Activated naive CD8-positive, alpha-beta T cell treated with anti-CD3 and anti-CD28 coated beads, Interleukin-2, amount 50 U/mL, for 24 hours (primary cell): ENCODE measurements at regions not wholly inside any gene's neighbourhood (a gene's known extent, or its start where the extent isn't known, plus 50 kb on each side); places are given as distances from the start of the nearest gene placed in this dataset.
"Not testable (repeated sequence)": the region's sequence is repeated elsewhere in the genome, so short reads cannot be mapped to it uniquely, and the experiment has no call there.

ENCODE experiments used
- ATAC-seq: fragments of 150-1000 bp; cut with Tn5 transposase; one replicate; pipeline ENCODE4 v1.10.0; 2021
- DNase-seq: peaks from one replicate; pipeline ENCODE4 v3.0.0; 2021
- H3K27ac Mint-ChIP-seq: one replicate; pipeline ENCODE4 v1.8.0; 2021; ENCODE audit warnings: mild to moderate bottlenecking, mixed read lengths
- H3K27me3 Mint-ChIP-seq: one replicate; pipeline ENCODE4 v1.8.0; 2021; ENCODE audit warnings: mixed read lengths
- H3K36me3 Mint-ChIP-seq: one replicate; pipeline ENCODE4 v1.8.0; 2021; ENCODE audit warnings: low read depth, mixed read lengths
- H3K4me1 Mint-ChIP-seq: one replicate; pipeline ENCODE4 v1.8.0; 2021; ENCODE audit warnings: mixed read lengths
- H3K4me3 Mint-ChIP-seq: one replicate; pipeline ENCODE4 v1.8.0; 2021; ENCODE audit warnings: mild to moderate bottlenecking, moderate library complexity, mixed read lengths
- H3K9me3 Mint-ChIP-seq: one replicate; pipeline ENCODE4 v1.8.0; 2021; ENCODE audit warnings: mixed read lengths

GRCh38 chr2:183546560-183547350 lies 422.5 kb downstream of the NUP35 start:
- not testable (repeated sequence) for H3K27me3 Mint-ChIP-seq, H3K4me3 Mint-ChIP-seq, DNase-seq, H3K27ac Mint-ChIP-seq, H3K36me3 Mint-ChIP-seq, ATAC-seq, H3K4me1 Mint-ChIP-seq
- H3K9me3 Mint-ChIP-seq: peaks cover 47% of the 10 kb centered on the region

GRCh38 chr2:183552716-183553115 lies 428.5 kb downstream of the NUP35 start:
- Mint-ChIP-seq H3K4me3 (no peak overlapping the region), H3K27ac (no peak overlapping the region), H3K27me3 (no peaks in the 10 kb centered on the region), H3K9me3 (peaks cover 22% of the 10 kb centered on the region), H3K36me3 (no peaks in the 10 kb centered on the region), H3K4me1 (no peaks in the 10 kb centered on the region)
- DNase-seq (no peak), ATAC-seq (no peak)

- no peak for DNase-seq
- H3K4me3 Mint-ChIP-seq: no peak overlapping the region
- no peaks in the 10 kb centered on the region for H3K9me3 Mint-ChIP-seq
- no peaks in the 10 kb centered on the region for H3K27me3 Mint-ChIP-seq
- H3K36me3 Mint-ChIP-seq: no peaks in the 10 kb centered on the region
- no peak for ATAC-seq
- H3K27ac Mint-ChIP-seq: no peak overlapping the region
- H3K4me1 Mint-ChIP-seq: no peaks in the 10 kb centered on the region
Measured at GRCh38 chr2:183564726-183565125, 440.5 kb downstream of the NUP35 start.

- Mint-ChIP-seq H3K36me3 (no peaks in the 10 kb centered on the region), H3K4me1 (no peaks in the 10 kb centered on the region), H3K4me3 (no peak overlapping the region), H3K27me3 (no peaks in the 10 kb centered on the region), H3K9me3 (peaks cover 22% of the 10 kb centered on the region), H3K27ac (no peak overlapping the region)
- ATAC-seq (no peak), DNase-seq (no peak)
Measured at GRCh38 chr2:183575481-183575880, 451.2 kb downstream of the NUP35 start.

- DNase-seq (no peak), ATAC-seq (no peak)
- peaks cover 10% of the 10 kb centered on the region for H3K9me3 Mint-ChIP-seq
- H3K27ac Mint-ChIP-seq: no peak overlapping the region
- H3K36me3 Mint-ChIP-seq: no peaks in the 10 kb centered on the region
- no peaks in the 10 kb centered on the region for H3K4me1 Mint-ChIP-seq
- H3K27me3 Mint-ChIP-seq: no peaks in the 10 kb centered on the region
- no peak overlapping the region for H3K4me3 Mint-ChIP-seq
Measured at GRCh38 chr2:183579686-183580085, 455.4 kb downstream of the NUP35 start.

- H3K36me3 Mint-ChIP-seq: no peaks in the 10 kb centered on the region
- DNase-seq: no peak
- H3K27me3 Mint-ChIP-seq: no peaks in the 10 kb centered on the region
- H3K9me3 Mint-ChIP-seq: no peaks in the 10 kb centered on the region
- no peak overlapping the region for H3K27ac Mint-ChIP-seq
- H3K4me1 Mint-ChIP-seq: no peaks in the 10 kb centered on the region
- no peak overlapping the region for H3K4me3 Mint-ChIP-seq
- ATAC-seq: no peak
Measured at GRCh38 chr2:183592271-183592670, 468.0 kb downstream of the NUP35 start.

- no peaks in the 10 kb centered on the region for H3K27me3 Mint-ChIP-seq
- no peaks in the 10 kb centered on the region for H3K36me3 Mint-ChIP-seq
- H3K4me3 Mint-ChIP-seq: no peak overlapping the region
- no peak overlapping the region for H3K27ac Mint-ChIP-seq
- no peak for ATAC-seq
- DNase-seq: no peak
- H3K9me3 Mint-ChIP-seq: no peaks in the 10 kb centered on the region
- H3K4me1 Mint-ChIP-seq: no peaks in the 10 kb centered on the region
Measured at GRCh38 chr2:183594150-183594549, 469.9 kb downstream of the NUP35 start.

GRCh38 chr2:183597841-183598240 lies 473.6 kb downstream of the NUP35 start:
- Mint-ChIP-seq H3K27me3 (no peaks in the 10 kb centered on the region), H3K4me3 (no peak overlapping the region), H3K36me3 (no peaks in the 10 kb centered on the region), H3K9me3 (no peaks in the 10 kb centered on the region), H3K27ac (no peak overlapping the region), H3K4me1 (no peaks in the 10 kb centered on the region)
- no peak for ATAC-seq
- DNase-seq: no peak

- Mint-ChIP-seq H3K27me3 (no peaks in the 10 kb centered on the region), H3K4me1 (no peaks in the 10 kb centered on the region), H3K9me3 (no peaks in the 10 kb centered on the region), H3K27ac (no peak overlapping the region), H3K36me3 (no peaks in the 10 kb centered on the region), H3K4me3 (no peak overlapping the region)
- DNase-seq: no peak
- no peak for ATAC-seq
Measured at GRCh38 chr2:183604065-183604464, 479.8 kb downstream of the NUP35 start.

- ATAC-seq (no peak), DNase-seq (no peak)
- H3K9me3 Mint-ChIP-seq: no peaks in the 10 kb centered on the region
- no peaks in the 10 kb centered on the region for H3K36me3 Mint-ChIP-seq
- no peak overlapping the region for H3K4me3 Mint-ChIP-seq
- H3K27ac Mint-ChIP-seq: no peak overlapping the region
- H3K4me1 Mint-ChIP-seq: no peaks in the 10 kb centered on the region
- no peaks in the 10 kb centered on the region for H3K27me3 Mint-ChIP-seq
Measured at GRCh38 chr2:183605440-183605839, 481.2 kb downstream of the NUP35 start.

- Mint-ChIP-seq H3K36me3 (no peaks in the 10 kb centered on the region), H3K4me1 (no peaks in the 10 kb centered on the region), H3K4me3 (no peak overlapping the region), H3K9me3 (no peaks in the 10 kb centered on the region), H3K27ac (no peak overlapping the region), H3K27me3 (no peaks in the 10 kb centered on the region)
- no peak for DNase-seq
- ATAC-seq: no peak
Measured at GRCh38 chr2:183606022-183606717, 481.9 kb downstream of the NUP35 start.

GRCh38 chr2:183606718-183607085 lies 482.5 kb downstream of the NUP35 start:
- H3K36me3 Mint-ChIP-seq: no peaks in the 10 kb centered on the region
- no peaks in the 10 kb centered on the region for H3K9me3 Mint-ChIP-seq
- H3K4me3 Mint-ChIP-seq: no peak overlapping the region
- no peak overlapping the region for H3K27ac Mint-ChIP-seq
- H3K27me3 Mint-ChIP-seq: no peaks in the 10 kb centered on the region
- DNase-seq: no peak
- H3K4me1 Mint-ChIP-seq: no peaks in the 10 kb centered on the region
- ATAC-seq: no peak

GRCh38 chr2:183607995-183608394 lies 483.8 kb downstream of the NUP35 start:
- DNase-seq (no peak), ATAC-seq (no peak)
- no peaks in the 10 kb centered on the region for H3K4me1 Mint-ChIP-seq
- H3K27me3 Mint-ChIP-seq: no peaks in the 10 kb centered on the region
- no peak overlapping the region for H3K27ac Mint-ChIP-seq
- no peaks in the 10 kb centered on the region for H3K36me3 Mint-ChIP-seq
- H3K9me3 Mint-ChIP-seq: no peaks in the 10 kb centered on the region
- no peak overlapping the region for H3K4me3 Mint-ChIP-seq

GRCh38 chr2:183608747-183609146 lies 484.5 kb downstream of the NUP35 start:
- H3K27me3 Mint-ChIP-seq: no peaks in the 10 kb centered on the region
- H3K36me3 Mint-ChIP-seq: no peaks in the 10 kb centered on the region
- H3K4me3 Mint-ChIP-seq: no peak overlapping the region
- H3K9me3 Mint-ChIP-seq: no peaks in the 10 kb centered on the region
- DNase-seq: no peak
- no peak for ATAC-seq
- H3K4me1 Mint-ChIP-seq: no peaks in the 10 kb centered on the region
- no peak overlapping the region for H3K27ac Mint-ChIP-seq

- Mint-ChIP-seq H3K9me3 (no peaks in the 10 kb centered on the region), H3K27ac (no peak overlapping the region), H3K4me1 (no peaks in the 10 kb centered on the region), H3K27me3 (no peaks in the 10 kb centered on the region), H3K36me3 (no peaks in the 10 kb centered on the region), H3K4me3 (no peak overlapping the region)
- ATAC-seq (no peak), DNase-seq (no peak)
Measured at GRCh38 chr2:183610724-183611123, 486.5 kb downstream of the NUP35 start.
